Activated B cell treated with CpG ODN at 0.5 μM for 24 hours (primary cell): ENCODE measurements at regions not wholly inside any gene's neighbourhood (a gene's known extent, or its start where the extent isn't known, plus 50 kb on each side); places are given as distances from the start of the nearest gene placed in this dataset.

Source experiments
- ATAC-seq: fragments of 200-7000 bp; cut with Tn5 transposase; one replicate; pipeline ENCODE4 v1.10.0; 2021; ENCODE audit warnings: low read depth, mild to moderate bottlenecking, moderate library complexity
- CTCF ChIA-PET: fragments of 350-600 bp; sonication (Branson Sonifier 250); formaldehyde crosslinking; loops from one replicate; lab custom pipeline; 2021; ENCODE audit warnings: antibody characterized with exemption; lab: Charles Lee
- POLR2A ChIA-PET: fragments of 350-600 bp; sonication (Branson Sonifier 250); formaldehyde crosslinking; loops from one replicate; lab custom pipeline; 2021; ENCODE audit warnings: antibody characterized with exemption; lab: Charles Lee
- DNase-seq: peaks from one replicate; pipeline ENCODE4 v3.0.0; 2022
- H3K27ac Mint-ChIP-seq: one replicate; pipeline ENCODE4 v1.8.0; 2020; ENCODE audit warnings: mixed read lengths
- H3K27me3 Mint-ChIP-seq: one replicate; pipeline ENCODE4 v1.8.0; 2021; ENCODE audit warnings: mixed read lengths
- H3K36me3 Mint-ChIP-seq: one replicate; pipeline ENCODE4 v1.8.0; 2021; ENCODE audit warnings: low read depth, mixed read lengths
- H3K4me1 Mint-ChIP-seq: one replicate; pipeline ENCODE4 v1.8.0; 2021; ENCODE audit warnings: mixed read lengths
- H3K4me3 Mint-ChIP-seq: one replicate; pipeline ENCODE4 v1.8.0; 2020; ENCODE audit warnings: mild to moderate bottlenecking, mixed read lengths
- H3K9me3 Mint-ChIP-seq: one replicate; pipeline ENCODE4 v1.8.0; 2020; ENCODE audit warnings: mixed read lengths
- CTCF ChIP-seq: fragments of 200-600 bp; IDR thresholded peaks from one replicate; pipeline ENCODE4 v1.8.0; 2022; ENCODE audit warnings: antibody characterized with exemption, mild to moderate bottlenecking
- intact Hi-C: fragments of 100-400 bp; cut with micrococcal nuclease; formaldehyde crosslinking; loops from one replicate; pipeline ENCODE4 v1.15.1; 2024

- no peak for TF ChIP-seq CTCF
Measured at GRCh38 chr7:93048136-93048930, 69.4 kb downstream of the SAMD9 start.

GRCh38 chr7:93047514-93048099, 70.2 kb downstream of the SAMD9 start:
- Mint-ChIP-seq H3K27me3 (peaks cover 2% of the 10 kb centered on the region), H3K4me3 (no peak overlapping the region), H3K27ac (no peak overlapping the region), H3K36me3 (no peaks in the 10 kb centered on the region), H3K4me1 (no peaks in the 10 kb centered on the region), H3K9me3 (no peaks in the 10 kb centered on the region)
- ChIA-PET POLR2A (no interaction called here), CTCF (no interaction called here)
- ATAC-seq (no peak), DNase-seq (no peak)
- no peak for TF ChIP-seq CTCF
- intact Hi-C loops, result no loop called here

More at GRCh38 chr7:93048136-93048930, 69.4 kb downstream of the SAMD9 start:
- ChIA-PET POLR2A (no interaction called here), CTCF (no interaction called here)
- ATAC-seq (no peak), DNase-seq (no peak)
- no peaks in the 10 kb centered on the region for H3K4me1 Mint-ChIP-seq
- H3K36me3 Mint-ChIP-seq, result no peaks in the 10 kb centered on the region
- H3K4me3 Mint-ChIP-seq, result no peak overlapping the region
- no peak overlapping the region for H3K27ac Mint-ChIP-seq
- no peaks in the 10 kb centered on the region for H3K9me3 Mint-ChIP-seq
- H3K27me3 Mint-ChIP-seq, result peaks cover 2% of the 10 kb centered on the region
- intact Hi-C loops, result no loop called here

GRCh38 chr7:93046641-93047040, 71.1 kb downstream of the SAMD9 start:
- Mint-ChIP-seq H3K27ac (no peak overlapping the region), H3K27me3 (peaks cover 2% of the 10 kb centered on the region), H3K4me1 (no peaks in the 10 kb centered on the region), H3K9me3 (no peaks in the 10 kb centered on the region), H3K36me3 (no peaks in the 10 kb centered on the region), H3K4me3 (no peak overlapping the region)
- no peak for ATAC-seq
- ChIA-PET POLR2A (no interaction called here), CTCF (no interaction called here)
- no peak for TF ChIP-seq CTCF
- no peak for DNase-seq
- intact Hi-C loops, result no loop called here

GRCh38 chr7:93044147-93044810, 73.5 kb downstream of the SAMD9 start:
- H3K36me3 Mint-ChIP-seq, result no peaks in the 10 kb centered on the region
- DNase-seq, result no peak
- no peak for ATAC-seq
- ChIA-PET CTCF (no interaction called here), POLR2A (no interaction called here)
- H3K4me1 Mint-ChIP-seq, result no peaks in the 10 kb centered on the region
- no peak for TF ChIP-seq CTCF
- H3K27ac Mint-ChIP-seq, result no peak overlapping the region
- intact Hi-C loops, result no loop called here
- H3K27me3 Mint-ChIP-seq, result peaks cover 2% of the 10 kb centered on the region
- H3K4me3 Mint-ChIP-seq, result no peak overlapping the region
- H3K9me3 Mint-ChIP-seq, result no peaks in the 10 kb centered on the region

- no peak for ATAC-seq
- POLR2A ChIA-PET, result no interaction called here
- peaks cover 2% of the 10 kb centered on the region for H3K27me3 Mint-ChIP-seq
- CTCF ChIA-PET, result no interaction called here
- no peak for DNase-seq
- H3K36me3 Mint-ChIP-seq, result no peaks in the 10 kb centered on the region
- intact Hi-C loops, result no loop called here
- no peak for TF ChIP-seq CTCF
- H3K4me1 Mint-ChIP-seq, result no peaks in the 10 kb centered on the region
- no peak overlapping the region for H3K27ac Mint-ChIP-seq
- H3K4me3 Mint-ChIP-seq, result no peak overlapping the region
- no peaks in the 10 kb centered on the region for H3K9me3 Mint-ChIP-seq
Measured at GRCh38 chr7:93043385-93043985, 74.3 kb downstream of the SAMD9 start.
